Activated CD4-positive, alpha-beta T cell treated with anti-CD3 and anti-CD28 coated beads, Interleukin-2, amount 50 U/mL, for 24 hours (primary cell): ENCODE measurements at regions not wholly inside any gene's neighbourhood (a gene's known extent, or its start where the extent isn't known, plus 50 kb on each side); places are given as distances from the start of the nearest gene placed in this dataset.
"Not testable (repeated sequence)": the region's sequence is repeated elsewhere in the genome, so short reads cannot be mapped to it uniquely, and the experiment has no call there.

ENCODE experiments used
- DNase-seq, 2 donors: peaks; one replicate each; pipeline ENCODE4 v3.0.0-alpha.2; 2020; ENCODE audit warnings: low read depth in 1 of 2, low spot score in 1 of 2

GRCh38 chr22:48780597-48781277, 1046.9 kb downstream of the BRD1 start:
- DNase-seq = no peak

- DNase-seq = no peak
Observed at GRCh38 chr22:48779661-48780596, 1047.7 kb downstream of the BRD1 start.

GRCh38 chr22:48779211-48779643, 1048.4 kb downstream of the BRD1 start:
- DNase-seq = no peak

GRCh38 chr22:48778308-48779195, 1049.1 kb downstream of the BRD1 start:
- DNase-seq = no peak

- DNase-seq = no peak
Observed at GRCh38 chr22:48772286-48772907, 1055.3 kb downstream of the BRD1 start.

GRCh38 chr22:48765595-48765994, 1062.1 kb downstream of the BRD1 start:
- DNase-seq = no peak

GRCh38 chr22:48761546-48761945, 1066.1 kb downstream of the BRD1 start:
- no peak for DNase-seq

- no peak for DNase-seq
Observed at GRCh38 chr22:48760481-48761390, 1066.9 kb downstream of the BRD1 start.

GRCh38 chr22:48758881-48759875, 1068.5 kb downstream of the BRD1 start:
- DNase-seq = no peak

GRCh38 chr22:48757985-48758561, 1069.6 kb downstream of the BRD1 start:
- no peak for DNase-seq

- DNase-seq = no peak
Observed at GRCh38 chr22:48757581-48757980, 1070.1 kb downstream of the BRD1 start.

GRCh38 chr22:48757135-48757534, 1070.5 kb downstream of the BRD1 start:
- not testable (repeated sequence) for DNase-seq

- DNase-seq = no peak
Observed at GRCh38 chr22:48756146-48757111, 1071.2 kb downstream of the BRD1 start.

- DNase-seq = no peak
Observed at GRCh38 chr22:48755059-48755949, 1072.4 kb downstream of the BRD1 start.

GRCh38 chr22:48754611-48755058, 1073.0 kb downstream of the BRD1 start:
- DNase-seq = no peak
